Vagina (tissue), 2 donors: ENCODE measurements at regions not wholly inside any gene's neighbourhood (a gene's known extent, or its start where the extent isn't known, plus 50 kb on each side); places are given as distances from the start of the nearest gene placed in this dataset.
"Not testable (repeated sequence)": the region's sequence is repeated elsewhere in the genome, so short reads cannot be mapped to it uniquely, and the experiment has no call there.

ENCODE experiments used
- POLR2A ChIP-seq, 2 donors: fragments of 450-650 bp; IDR thresholded peaks; one replicate each; pipeline ENCODE4 v1.6.1; 2017; ENCODE audit warnings: antibody characterized with exemption in 2 of 2, mild to moderate bottlenecking in 2 of 2, moderate library complexity in 2 of 2
- TF ChIP-seq, protein P1 (sequence below), 3 experiments: fragments of 450-650 bp in 2 of 3; fragments of 200-600 bp in 1 of 3; sonication (generic) in 1 of 3; IDR thresholded peaks; one replicate each; pipeline ENCODE4 v1.5.1; 2017 to 2019; ENCODE audit warnings: antibody characterized with exemption in 3 of 3, mild to moderate bottlenecking in 2 of 3, moderate library complexity in 2 of 3

DNA sequence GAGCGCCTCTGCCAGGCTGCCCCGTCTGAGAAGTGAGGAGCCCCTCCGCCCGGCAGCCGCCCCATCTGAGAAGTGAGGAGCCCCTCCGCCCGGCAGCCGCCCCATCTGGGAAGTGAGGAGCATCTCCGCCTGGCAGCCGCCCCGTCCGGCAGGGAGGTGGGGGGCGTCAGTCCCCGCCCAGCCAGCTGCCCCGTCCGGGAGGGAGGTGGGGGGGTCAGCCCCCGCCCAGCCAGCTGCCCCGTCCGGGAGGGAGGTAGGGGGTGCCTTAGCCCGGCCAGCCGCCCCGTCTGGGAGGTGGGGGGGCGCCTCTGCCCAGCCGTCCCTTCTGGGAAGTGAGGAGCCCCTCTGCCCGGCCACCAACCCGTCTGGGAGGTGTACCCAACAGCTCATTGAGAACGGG, 75.4 kb upstream of the DIO2 start:
- not testable (repeated sequence) for TF ChIP-seq POLR2A (IDR thresholded peaks at IDR 0.05)
- TF ChIP-seq, protein P1, sequence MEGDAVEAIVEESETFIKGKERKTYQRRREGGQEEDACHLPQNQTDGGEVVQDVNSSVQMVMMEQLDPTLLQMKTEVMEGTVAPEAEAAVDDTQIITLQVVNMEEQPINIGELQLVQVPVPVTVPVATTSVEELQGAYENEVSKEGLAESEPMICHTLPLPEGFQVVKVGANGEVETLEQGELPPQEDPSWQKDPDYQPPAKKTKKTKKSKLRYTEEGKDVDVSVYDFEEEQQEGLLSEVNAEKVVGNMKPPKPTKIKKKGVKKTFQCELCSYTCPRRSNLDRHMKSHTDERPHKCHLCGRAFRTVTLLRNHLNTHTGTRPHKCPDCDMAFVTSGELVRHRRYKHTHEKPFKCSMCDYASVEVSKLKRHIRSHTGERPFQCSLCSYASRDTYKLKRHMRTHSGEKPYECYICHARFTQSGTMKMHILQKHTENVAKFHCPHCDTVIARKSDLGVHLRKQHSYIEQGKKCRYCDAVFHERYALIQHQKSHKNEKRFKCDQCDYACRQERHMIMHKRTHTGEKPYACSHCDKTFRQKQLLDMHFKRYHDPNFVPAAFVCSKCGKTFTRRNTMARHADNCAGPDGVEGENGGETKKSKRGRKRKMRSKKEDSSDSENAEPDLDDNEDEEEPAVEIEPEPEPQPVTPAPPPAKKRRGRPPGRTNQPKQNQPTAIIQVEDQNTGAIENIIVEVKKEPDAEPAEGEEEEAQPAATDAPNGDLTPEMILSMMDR (IDR thresholded peaks at IDR 0.05): not testable (repeated sequence)
